Myocyte (in vitro differentiated cells): ENCODE measurements at regions not wholly inside any gene's neighbourhood (a gene's known extent, or its start where the extent isn't known, plus 50 kb on each side); places are given as distances from the start of the nearest gene placed in this dataset.
"Not testable (repeated sequence)": the region's sequence is repeated elsewhere in the genome, so short reads cannot be mapped to it uniquely, and the experiment has no call there.

Source experiments
- DNase-seq: peaks from one replicate; pipeline ENCODE4 v3.0.0-alpha.2; 2012; ENCODE audit warnings: low read depth

GRCh38 chr9:90485028-90485427 lies 157.6 kb downstream of the DIRAS2 start:
- no peak for DNase-seq

- no peak for DNase-seq
These were observed 153.6 kb downstream of the DIRAS2 start for GRCh38 chr9:90489066-90489465.

- no peak for DNase-seq
These were observed 142.9 kb downstream of the DIRAS2 start for GRCh38 chr9:90499761-90500160.

- no peak for DNase-seq
These were observed 140.5 kb downstream of the DIRAS2 start for GRCh38 chr9:90502134-90502533.

GRCh38 chr9:90504486-90504885 lies 138.1 kb downstream of the DIRAS2 start:
- no peak for DNase-seq

- no peak for DNase-seq
These were observed 136.9 kb downstream of the DIRAS2 start for GRCh38 chr9:90505695-90506094.

- not testable (repeated sequence) for DNase-seq
These were observed 136.2 kb downstream of the DIRAS2 start for GRCh38 chr9:90506402-90506801.

GRCh38 chr9:90507621-90508020 lies 135.0 kb downstream of the DIRAS2 start:
- DNase-seq: no peak

- DNase-seq: peak; percentile 2
These were observed 133.7 kb downstream of the DIRAS2 start for GRCh38 chr9:90508940-90509339.

- DNase-seq: no peak
These were observed 130.9 kb downstream of the DIRAS2 start for GRCh38 chr9:90511711-90512110.

- DNase-seq: no peak
These were observed 127.7 kb downstream of the DIRAS2 start for GRCh38 chr9:90514877-90515276.

GRCh38 chr9:90515510-90515909 lies 127.1 kb downstream of the DIRAS2 start:
- DNase-seq: no peak

- DNase-seq: no peak
These were observed 125.5 kb downstream of the DIRAS2 start for GRCh38 chr9:90517103-90517502.

- no peak for DNase-seq
These were observed 120.6 kb downstream of the DIRAS2 start for GRCh38 chr9:90521811-90522570.

- no peak for DNase-seq
These were observed 118.7 kb downstream of the DIRAS2 start for GRCh38 chr9:90523958-90524357.

GRCh38 chr9:90526386-90526785 lies 116.2 kb downstream of the DIRAS2 start:
- DNase-seq: no peak

GRCh38 chr9:90536094-90536493 lies 106.5 kb downstream of the DIRAS2 start:
- DNase-seq: not testable (repeated sequence)

- no peak for DNase-seq
These were observed 104.1 kb downstream of the DIRAS2 start for GRCh38 chr9:90538566-90538965.

- DNase-seq: no peak
These were observed 103.3 kb downstream of the DIRAS2 start for GRCh38 chr9:90539286-90539685.

GRCh38 chr9:90540734-90541133 lies 101.9 kb downstream of the DIRAS2 start:
- no peak for DNase-seq

GRCh38 chr9:90544488-90544887 lies 98.1 kb downstream of the DIRAS2 start:
- DNase-seq: no peak

- DNase-seq: peak; percentile 87
These were observed 96.4 kb downstream of the DIRAS2 start for GRCh38 chr9:90546200-90546599.

- no peak for DNase-seq
These were observed 94.7 kb downstream of the DIRAS2 start for GRCh38 chr9:90547896-90548295.
